WTC11 (cell line): ENCODE measurements at regions not wholly inside any gene's neighbourhood (a gene's known extent, or its start where the extent isn't known, plus 50 kb on each side); places are given as distances from the start of the nearest gene placed in this dataset.

Experiments used
- CREM ChIP-seq: sonication (generic); formaldehyde crosslinking; IDR thresholded peaks from 2 replicates; pipeline ENCODE4 v1.8.1; 2022; ENCODE audit warnings: mild to moderate bottlenecking, missing genetic modification reagents, moderate library complexity
- JUN ChIP-seq: sonication (generic); formaldehyde crosslinking; IDR thresholded peaks from 2 replicates; pipeline ENCODE4 v1.8.0; 2023; ENCODE audit warnings: mild to moderate bottlenecking, missing genetic modification reagents
- RORB ChIP-seq: fragments of 250-450 bp; sonication (Bioruptor Pico); IDR thresholded peaks from 2 replicates; pipeline ENCODE4 v1.9.0; 2021; ENCODE audit warnings: mild to moderate bottlenecking
- SMAD4 ChIP-seq: sonication (generic); formaldehyde crosslinking; IDR thresholded peaks from 2 replicates; pipeline ENCODE4 v1.8.0; 2022; ENCODE audit warnings: mild to moderate bottlenecking, missing genetic modification reagents
- SP1 ChIP-seq: sonication (generic); formaldehyde crosslinking; conservative IDR thresholded peaks from 2 replicates; pipeline ENCODE4 v1.8.1; 2022; ENCODE audit warnings: missing genetic modification reagents
- TF ChIP-seq, protein P1 (sequence below): fragments of 200-600 bp; IDR thresholded peaks from 2 replicates; pipeline ENCODE4 v1.8.0; 2022; ENCODE audit warnings: antibody characterized with exemption
- TF ChIP-seq, protein P2 (sequence below): sonication (generic); formaldehyde crosslinking; IDR thresholded peaks from 2 replicates; pipeline ENCODE4 v1.8.1; 2022; ENCODE audit warnings: low read depth, missing genetic modification reagents, borderline replicate concordance
- TF ChIP-seq, protein P3 (sequence below): sonication (generic); formaldehyde crosslinking; IDR thresholded peaks from 2 replicates; pipeline ENCODE4 v1.8.0; 2022; ENCODE audit warnings: mild to moderate bottlenecking, missing genetic modification reagents

DNA sequence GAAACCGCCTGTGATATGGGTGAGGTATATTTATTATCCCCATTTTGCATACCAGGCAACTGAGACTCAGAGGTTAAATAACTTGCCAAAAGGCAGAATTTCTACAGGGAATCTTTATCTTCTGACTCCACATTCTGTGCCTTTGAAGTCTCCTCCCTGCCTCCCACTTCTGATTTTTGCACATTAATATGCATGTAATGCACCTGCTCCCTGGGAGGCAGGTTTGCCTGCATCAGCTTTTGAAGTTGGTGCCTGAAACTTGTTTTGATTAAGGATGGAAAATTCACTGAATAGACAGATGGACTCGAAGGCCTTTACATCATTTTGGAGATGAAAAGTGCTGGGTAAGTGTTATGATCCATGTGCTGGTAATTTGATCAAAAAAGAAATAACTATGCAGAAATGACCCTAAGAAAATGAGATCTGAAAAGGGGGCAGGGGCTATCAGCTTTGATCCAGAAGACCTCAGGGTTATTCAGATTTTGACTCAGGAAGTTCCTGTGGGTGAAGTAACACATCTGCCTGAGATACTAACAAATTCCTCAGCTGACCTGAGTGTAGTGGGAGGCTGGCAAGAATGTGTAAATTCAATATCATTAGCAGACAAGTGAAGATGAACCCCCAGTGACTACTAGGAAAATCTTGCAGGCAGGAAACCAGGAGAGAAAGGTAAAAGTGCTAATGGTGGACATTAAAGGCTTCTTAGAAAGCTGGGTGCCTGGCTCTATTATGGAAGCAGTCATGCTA, 167.5 kb upstream of the BOD1L1 start:
- TF ChIP-seq, protein P1, sequence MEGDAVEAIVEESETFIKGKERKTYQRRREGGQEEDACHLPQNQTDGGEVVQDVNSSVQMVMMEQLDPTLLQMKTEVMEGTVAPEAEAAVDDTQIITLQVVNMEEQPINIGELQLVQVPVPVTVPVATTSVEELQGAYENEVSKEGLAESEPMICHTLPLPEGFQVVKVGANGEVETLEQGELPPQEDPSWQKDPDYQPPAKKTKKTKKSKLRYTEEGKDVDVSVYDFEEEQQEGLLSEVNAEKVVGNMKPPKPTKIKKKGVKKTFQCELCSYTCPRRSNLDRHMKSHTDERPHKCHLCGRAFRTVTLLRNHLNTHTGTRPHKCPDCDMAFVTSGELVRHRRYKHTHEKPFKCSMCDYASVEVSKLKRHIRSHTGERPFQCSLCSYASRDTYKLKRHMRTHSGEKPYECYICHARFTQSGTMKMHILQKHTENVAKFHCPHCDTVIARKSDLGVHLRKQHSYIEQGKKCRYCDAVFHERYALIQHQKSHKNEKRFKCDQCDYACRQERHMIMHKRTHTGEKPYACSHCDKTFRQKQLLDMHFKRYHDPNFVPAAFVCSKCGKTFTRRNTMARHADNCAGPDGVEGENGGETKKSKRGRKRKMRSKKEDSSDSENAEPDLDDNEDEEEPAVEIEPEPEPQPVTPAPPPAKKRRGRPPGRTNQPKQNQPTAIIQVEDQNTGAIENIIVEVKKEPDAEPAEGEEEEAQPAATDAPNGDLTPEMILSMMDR, result no peak
- no peak for TF ChIP-seq SMAD4
- TF ChIP-seq CREM (CRISPR knock-in tag), result no peak
- TF ChIP-seq, protein P2, sequence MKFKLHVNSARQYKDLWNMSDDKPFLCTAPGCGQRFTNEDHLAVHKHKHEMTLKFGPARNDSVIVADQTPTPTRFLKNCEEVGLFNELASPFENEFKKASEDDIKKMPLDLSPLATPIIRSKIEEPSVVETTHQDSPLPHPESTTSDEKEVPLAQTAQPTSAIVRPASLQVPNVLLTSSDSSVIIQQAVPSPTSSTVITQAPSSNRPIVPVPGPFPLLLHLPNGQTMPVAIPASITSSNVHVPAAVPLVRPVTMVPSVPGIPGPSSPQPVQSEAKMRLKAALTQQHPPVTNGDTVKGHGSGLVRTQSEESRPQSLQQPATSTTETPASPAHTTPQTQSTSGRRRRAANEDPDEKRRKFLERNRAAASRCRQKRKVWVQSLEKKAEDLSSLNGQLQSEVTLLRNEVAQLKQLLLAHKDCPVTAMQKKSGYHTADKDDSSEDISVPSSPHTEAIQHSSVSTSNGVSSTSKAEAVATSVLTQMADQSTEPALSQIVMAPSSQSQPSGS (CRISPR knock-in tag), result no peak
- no peak for TF ChIP-seq JUN (CRISPR knock-in tag)
- TF ChIP-seq, protein P3, sequence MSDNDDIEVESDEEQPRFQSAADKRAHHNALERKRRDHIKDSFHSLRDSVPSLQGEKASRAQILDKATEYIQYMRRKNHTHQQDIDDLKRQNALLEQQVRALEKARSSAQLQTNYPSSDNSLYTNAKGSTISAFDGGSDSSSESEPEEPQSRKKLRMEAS (CRISPR knock-in tag), result no peak
- no peak for TF ChIP-seq SP1 (CRISPR knock-in tag)
- TF ChIP-seq RORB, result no peak
